Endodermal cell (in vitro differentiated cells): ENCODE measurements at regions not wholly inside any gene's neighbourhood (a gene's known extent, or its start where the extent isn't known, plus 50 kb on each side); places are given as distances from the start of the nearest gene placed in this dataset.

Experiments
- DNase-seq: peaks from one replicate; pipeline ENCODE4 v3.0.0-alpha.2; 2017
- H3K27ac ChIP-seq: 2 replicates; pipeline ENCODE4 v1.5.1; 2013; ENCODE audit warnings: mild to moderate bottlenecking, low read depth, low read length, moderate library complexity
- H3K27me3 ChIP-seq: 2 replicates; pipeline ENCODE4 v1.6.1; 2013; ENCODE audit warnings: mild to moderate bottlenecking, low read length, moderate library complexity; ENCODE audit not compliant: insufficient read depth, control insufficient read depth, poor library complexity, severe bottlenecking
- H3K36me3 ChIP-seq: 2 replicates; pipeline ENCODE4 v1.7.0; 2013; ENCODE audit warnings: mild to moderate bottlenecking, low read length, moderate library complexity; ENCODE audit not compliant: control insufficient read depth, insufficient read depth
- H3K4me1 ChIP-seq: one replicate; pipeline ENCODE4 v1.7.0; 2013; ENCODE audit warnings: low read length; ENCODE audit not compliant: control insufficient read depth, insufficient read depth
- H3K4me3 ChIP-seq: 2 replicates; pipeline ENCODE4 v1.5.1; 2013; ENCODE audit warnings: mild to moderate bottlenecking, low read length, moderate library complexity
- H3K9ac ChIP-seq: 2 replicates; pipeline ENCODE4 v1.6.1; 2013; ENCODE audit warnings: mild to moderate bottlenecking, low read length, moderate library complexity; ENCODE audit not compliant: poor library complexity, severe bottlenecking; ENCODE audit errors: extremely low read depth
- H3K9me3 ChIP-seq: 2 replicates; pipeline ENCODE4 v1.6.1; 2013; ENCODE audit warnings: mild to moderate bottlenecking, low read length, moderate library complexity; ENCODE audit not compliant: control insufficient read depth
- H3K27ac Mint-ChIP-seq: 2 replicates; pipeline ENCODE4 v1.8.0; 2020; ENCODE audit warnings: mixed read lengths
- H3K27me3 Mint-ChIP-seq: 2 replicates; pipeline ENCODE4 v1.8.0; 2021; ENCODE audit warnings: mild to moderate bottlenecking, mixed read lengths; ENCODE audit not compliant: insufficient read depth
- H3K36me3 Mint-ChIP-seq: 2 replicates; pipeline ENCODE4 v1.8.0; 2020; ENCODE audit warnings: low read depth, mixed read lengths
- H3K4me1 Mint-ChIP-seq: 2 replicates; pipeline ENCODE4 v1.8.0; 2020; ENCODE audit warnings: mixed read lengths
- H3K4me3 Mint-ChIP-seq: 2 replicates; pipeline ENCODE4 v1.8.0; 2020; ENCODE audit warnings: mild to moderate bottlenecking, moderate library complexity, mixed read lengths
- H3K9me3 Mint-ChIP-seq: 2 replicates; pipeline ENCODE4 v1.8.0; 2020; ENCODE audit warnings: mild to moderate bottlenecking, mixed read lengths
- WGBS, 2 experiments: methylation state at CpG; one replicate each; pipeline versions ENCODE4 v1.1.5 to v1.1.7; 2013; ENCODE audit warnings: missing lambda C conversion rate in 2 of 2, mixed read lengths in 1 of 2; ENCODE audit not compliant: insufficient coverage in 1 of 2, insufficient read length in 1 of 2; 5-methylcytosine and 5-hydroxymethylcytosine counted together
- TF ChIP-seq, protein P1 (sequence below): fragments of 200-600 bp; sonication (generic); conservative IDR thresholded peaks from 2 replicates; pipeline ENCODE4 v1.5.0; 2021; ENCODE audit warnings: antibody characterized with exemption, mild to moderate bottlenecking

DNA sequence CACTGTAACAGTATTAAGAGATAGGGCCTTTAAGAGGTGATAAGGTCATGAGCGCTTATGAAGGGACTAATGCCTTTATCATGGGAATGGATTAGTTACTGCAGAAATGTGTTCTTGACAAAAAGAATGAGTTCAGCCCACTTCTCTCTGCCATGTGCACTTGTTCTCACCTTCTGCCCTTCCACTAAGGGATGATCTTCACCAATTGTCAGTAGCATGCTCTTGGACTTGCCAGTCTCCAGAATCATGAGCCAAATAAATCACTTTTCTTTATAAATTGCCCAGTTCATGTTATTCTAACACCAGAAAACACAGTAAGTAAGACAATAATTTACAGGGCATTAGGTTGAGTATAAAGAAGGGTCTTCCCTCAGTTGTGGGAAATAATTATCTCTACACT, 189.1 kb downstream of the CRPPA start:
- WGBS, 2 experiments = 94 to 100% methylated on average over 1 of the region's 1 CpG
- Histone ChIP-seq H3K4me1 (no peaks in the 10 kb centered on the region), H3K9ac (no peak overlapping the region), H3K36me3 (no peaks in the 10 kb centered on the region), H3K27ac (no peak overlapping the region), H3K9me3 (peaks cover 36% of the 10 kb centered on the region), H3K27me3 (no peaks in the 10 kb centered on the region), H3K4me3 (no peak overlapping the region)
- Mint-ChIP-seq H3K9me3 (peaks cover 28% of the 10 kb centered on the region), H3K4me3 (no peak overlapping the region), H3K36me3 (peaks cover 12% of the 10 kb centered on the region), H3K27ac (no peak overlapping the region), H3K4me1 (no peaks in the 10 kb centered on the region), H3K27me3 (no peaks in the 10 kb centered on the region)
- DNase-seq = no peak
- TF ChIP-seq, protein P1, sequence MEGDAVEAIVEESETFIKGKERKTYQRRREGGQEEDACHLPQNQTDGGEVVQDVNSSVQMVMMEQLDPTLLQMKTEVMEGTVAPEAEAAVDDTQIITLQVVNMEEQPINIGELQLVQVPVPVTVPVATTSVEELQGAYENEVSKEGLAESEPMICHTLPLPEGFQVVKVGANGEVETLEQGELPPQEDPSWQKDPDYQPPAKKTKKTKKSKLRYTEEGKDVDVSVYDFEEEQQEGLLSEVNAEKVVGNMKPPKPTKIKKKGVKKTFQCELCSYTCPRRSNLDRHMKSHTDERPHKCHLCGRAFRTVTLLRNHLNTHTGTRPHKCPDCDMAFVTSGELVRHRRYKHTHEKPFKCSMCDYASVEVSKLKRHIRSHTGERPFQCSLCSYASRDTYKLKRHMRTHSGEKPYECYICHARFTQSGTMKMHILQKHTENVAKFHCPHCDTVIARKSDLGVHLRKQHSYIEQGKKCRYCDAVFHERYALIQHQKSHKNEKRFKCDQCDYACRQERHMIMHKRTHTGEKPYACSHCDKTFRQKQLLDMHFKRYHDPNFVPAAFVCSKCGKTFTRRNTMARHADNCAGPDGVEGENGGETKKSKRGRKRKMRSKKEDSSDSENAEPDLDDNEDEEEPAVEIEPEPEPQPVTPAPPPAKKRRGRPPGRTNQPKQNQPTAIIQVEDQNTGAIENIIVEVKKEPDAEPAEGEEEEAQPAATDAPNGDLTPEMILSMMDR = no peak

DNA sequence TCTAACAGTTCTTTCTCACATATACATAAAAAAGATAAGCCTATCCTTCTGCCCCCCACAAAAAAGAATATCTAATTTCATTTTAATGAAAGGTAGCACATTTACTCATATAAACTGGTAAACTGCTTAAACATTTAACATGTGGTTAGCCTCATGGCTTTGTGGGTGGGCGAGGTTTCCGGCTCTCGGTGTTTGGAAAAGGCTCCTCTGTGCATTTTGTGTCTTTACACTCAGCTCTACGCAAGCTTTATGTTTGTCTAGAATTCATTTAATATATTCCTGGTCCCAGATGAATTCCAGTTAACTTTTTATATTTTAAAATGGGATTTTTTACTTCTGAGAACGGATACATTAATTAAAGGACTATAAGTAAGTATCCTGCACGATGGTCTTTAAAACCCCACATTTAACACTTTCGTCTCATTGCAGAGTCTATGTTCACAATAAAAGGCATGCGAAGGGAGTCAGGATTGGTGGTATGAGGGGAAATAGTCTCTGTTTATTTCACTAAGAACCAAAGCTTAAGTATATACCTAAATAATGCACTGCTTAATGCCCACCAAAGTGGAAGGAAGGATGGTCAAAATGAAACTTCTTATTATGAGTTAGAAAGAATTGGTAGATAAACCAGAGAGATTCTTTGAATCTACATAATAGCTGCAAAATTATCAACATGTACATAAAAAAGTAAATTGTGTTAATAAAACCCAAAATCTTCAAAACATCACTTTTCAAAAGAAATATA, 197.2 kb downstream of the CRPPA start:
- no peak for DNase-seq
- H3K27me3 Mint-ChIP-seq = no peaks in the 10 kb centered on the region
- Histone ChIP-seq H3K27me3 (no peaks in the 10 kb centered on the region), H3K27ac (no peak overlapping the region), H3K4me1 (no peaks in the 10 kb centered on the region), H3K36me3 (no peaks in the 10 kb centered on the region), H3K9ac (no peak overlapping the region), H3K4me3 (no peak overlapping the region), H3K9me3 (no peaks in the 10 kb centered on the region)
- H3K4me3 Mint-ChIP-seq = no peak overlapping the region
- H3K36me3 Mint-ChIP-seq = no peaks in the 10 kb centered on the region
- H3K9me3 Mint-ChIP-seq = peaks cover 3% of the 10 kb centered on the region
- WGBS, 2 experiments = 92 to 100% methylated on average over 3 to 7 of the region's 8 CpGs
- H3K4me1 Mint-ChIP-seq = no peaks in the 10 kb centered on the region
- H3K27ac Mint-ChIP-seq = no peak overlapping the region
- TF ChIP-seq, protein P1 = no peak

DNA sequence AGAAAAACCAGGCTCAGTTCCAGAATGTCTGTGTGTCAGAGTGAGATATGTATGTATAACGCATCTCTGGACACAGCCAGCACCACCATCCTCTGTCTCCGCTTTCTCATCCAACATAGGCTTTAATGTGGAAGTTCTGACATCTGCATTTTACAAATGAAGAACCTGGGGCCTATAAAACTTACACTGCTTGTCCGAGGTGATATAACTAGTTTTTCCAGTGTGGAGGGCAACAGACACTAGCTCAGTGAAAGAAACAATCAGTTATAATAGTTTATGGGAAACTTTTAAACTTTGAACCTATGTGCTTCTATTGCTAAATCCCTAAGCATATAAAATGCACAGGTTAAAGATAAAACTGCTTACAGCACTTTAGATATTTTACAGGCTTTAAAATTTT, 208.7 kb downstream of the CRPPA start:
- DNase-seq = no peak
- WGBS, 2 experiments = 97 to 100% methylated on average over 2 to 3 of the region's 3 CpGs
- Mint-ChIP-seq H3K27me3 (no peaks in the 10 kb centered on the region), H3K4me1 (no peaks in the 10 kb centered on the region), H3K4me3 (no peak overlapping the region), H3K9me3 (peaks cover 9% of the 10 kb centered on the region), H3K36me3 (peaks cover 2% of the 10 kb centered on the region), H3K27ac (no peak overlapping the region)
- Histone ChIP-seq H3K9ac (no peak overlapping the region), H3K4me3 (no peak overlapping the region), H3K27ac (no peak overlapping the region), H3K27me3 (no peaks in the 10 kb centered on the region), H3K4me1 (no peaks in the 10 kb centered on the region), H3K36me3 (no peaks in the 10 kb centered on the region), H3K9me3 (peaks cover 6% of the 10 kb centered on the region)
- TF ChIP-seq, protein P1 = no peak
